Transverse colon (tissue), 4 donors: ENCODE measurements at regions not wholly inside any gene's neighbourhood (a gene's known extent, or its start where the extent isn't known, plus 50 kb on each side); places are given as distances from the start of the nearest gene placed in this dataset.

Experiments used
- CTCF ChIP-seq, 5 experiments: fragments of 200-600 bp in 3 of 5; fragments of 450-650 bp in 2 of 5; sonication (generic) in 3 of 5; IDR thresholded peaks; 1 replicate in 2 of 5; 2 replicates in 3 of 5; pipeline ENCODE4 v1.5.1; 2016 to 2017; ENCODE audit warnings: antibody characterized with exemption in 5 of 5, inconsistent platforms in 3 of 5, mild to moderate bottlenecking in 2 of 5, moderate library complexity in 1 of 5
- EP300 ChIP-seq: sonication (generic); formaldehyde crosslinking; IDR thresholded peaks from one replicate; pipeline ENCODE4 v1.6.1; 2017; ENCODE audit warnings: antibody characterized with exemption, low read depth
- POLR2A ChIP-seq: fragments of 450-650 bp; IDR thresholded peaks from one replicate; pipeline ENCODE4 v1.6.1; 2016; ENCODE audit warnings: antibody characterized with exemption, mild to moderate bottlenecking, moderate library complexity
- POLR2AphosphoS5 ChIP-seq, 3 donors: sonication (generic); formaldehyde crosslinking; IDR thresholded peaks; one replicate each; pipeline ENCODE4 v1.6.1; 2016; ENCODE audit warnings: antibody characterized with exemption in 3 of 3

GRCh38 chr15:77781151-77781945 is 148.6 kb upstream of the LINGO1 start:
- TF ChIP-seq CTCF (IDR thresholded peaks at IDR 0.05) (no peak), POLR2AphosphoS5 (IDR thresholded peaks at IDR 0.05) (no peak), POLR2A (no peak), EP300 (no peak)
